HG03342 (cell line): ENCODE measurements at regions not wholly inside any gene's neighbourhood (a gene's known extent, or its start where the extent isn't known, plus 50 kb on each side); places are given as distances from the start of the nearest gene placed in this dataset.

ENCODE experiments used
- ATAC-seq: cut with Tn5 transposase; IDR thresholded peaks from one replicate; pipeline ENCODE4 v1.9.1; 2021; ENCODE audit warnings: mild to moderate bottlenecking, moderate library complexity; ENCODE audit not compliant: unreplicated experiment

DNA sequence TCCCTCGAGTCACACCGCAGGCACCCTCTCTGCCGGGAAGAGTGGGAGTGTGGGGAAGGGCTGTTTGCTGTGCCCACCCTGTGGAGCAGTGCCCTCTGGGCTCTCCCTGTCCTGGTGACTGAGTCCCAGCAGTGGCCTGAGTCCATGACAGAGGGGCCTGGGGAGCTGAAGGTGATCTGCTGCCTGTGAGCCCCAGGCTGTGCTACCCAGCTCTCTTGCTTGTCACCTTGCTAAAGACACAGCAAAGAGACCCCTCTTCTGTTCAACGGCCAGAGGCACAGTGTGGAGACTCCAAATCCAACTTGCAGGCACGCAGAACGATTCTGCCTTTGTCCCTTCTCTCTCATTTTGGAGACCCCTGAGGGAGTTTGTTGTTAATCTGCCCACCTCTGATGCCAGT lies 232.6 kb downstream of the OPA1 start:
- ATAC-seq, result no peak

DNA sequence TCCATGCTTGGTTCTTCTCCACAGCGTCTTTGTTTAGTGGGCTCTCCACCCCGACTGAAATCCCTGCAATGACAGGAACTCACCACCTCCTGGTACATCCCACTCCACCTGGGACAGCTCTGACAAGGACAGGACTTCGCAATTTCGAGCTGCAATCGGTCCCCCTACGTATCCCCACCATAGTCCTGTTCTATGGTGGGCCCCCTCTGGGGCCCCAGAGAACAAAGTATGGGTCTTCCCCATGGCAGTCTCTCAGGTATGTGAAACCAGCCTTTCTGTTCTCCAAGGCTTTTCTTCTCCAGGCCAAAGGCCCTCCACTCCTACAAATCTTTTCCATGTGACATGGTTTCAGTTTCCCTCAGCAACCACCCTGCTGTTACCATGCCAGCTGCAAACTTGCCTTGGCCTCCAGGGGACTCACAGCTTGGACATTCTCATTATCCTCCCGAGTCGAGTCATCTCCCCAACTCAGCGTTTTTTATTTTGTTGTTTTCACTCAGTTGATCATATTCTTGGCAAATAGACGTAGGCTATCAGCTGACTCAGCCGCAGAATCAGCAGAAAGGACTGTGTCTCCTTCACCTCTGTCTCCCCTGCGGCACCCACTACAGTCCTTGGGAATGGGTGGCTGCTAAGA lies 233.3 kb downstream of the OPA1 start:
- ATAC-seq, result no peak

DNA sequence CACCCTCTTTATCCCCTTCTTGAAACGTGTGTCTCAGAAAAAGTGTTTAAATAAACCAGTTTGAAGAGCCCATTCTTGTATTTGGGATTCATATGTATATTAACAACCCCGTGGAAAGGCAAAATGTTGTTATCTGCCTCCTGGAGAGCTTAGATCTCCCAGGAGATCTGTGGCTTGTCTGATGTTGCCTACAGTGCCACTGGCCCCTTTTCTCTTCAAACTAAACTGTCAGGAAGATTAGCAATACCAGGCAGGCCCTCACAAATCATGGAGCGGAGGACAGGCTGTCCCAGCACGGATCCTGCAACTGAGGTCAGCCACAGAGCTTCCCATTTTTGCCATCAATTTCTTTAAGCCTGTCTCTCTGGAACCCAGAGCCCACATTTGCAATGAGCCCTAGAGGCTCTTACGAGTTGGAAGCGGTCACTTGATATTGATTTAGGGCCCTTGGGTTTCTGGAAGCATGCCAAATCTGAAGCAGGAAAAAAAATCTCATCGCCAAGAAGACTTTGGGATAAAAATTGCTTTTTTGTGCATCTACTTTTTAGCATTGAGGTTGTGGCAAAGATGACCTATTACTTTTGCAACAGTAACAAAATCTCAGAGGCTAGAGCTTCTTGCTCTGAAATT lies 234.1 kb downstream of the OPA1 start:
- ATAC-seq, result no peak

DNA sequence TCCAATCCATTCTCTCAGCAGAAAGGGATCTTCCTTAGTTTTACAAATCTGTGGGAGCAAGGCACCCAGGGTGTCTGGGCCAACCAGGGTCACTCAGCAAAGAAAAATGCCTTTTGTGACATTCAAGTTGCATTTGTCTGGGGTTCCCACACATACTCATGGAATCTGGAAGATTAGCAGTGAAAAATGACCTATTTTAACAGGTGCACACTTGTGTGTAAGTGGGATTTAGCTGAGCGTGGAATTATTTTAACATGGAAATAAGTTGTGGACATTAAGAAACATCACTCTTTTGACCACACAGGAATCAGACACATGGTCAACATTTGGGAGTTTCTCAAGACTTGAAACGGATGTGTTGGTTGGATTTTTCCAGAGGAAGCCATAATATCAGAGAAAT lies 234.9 kb downstream of the OPA1 start:
- no peak for ATAC-seq

DNA sequence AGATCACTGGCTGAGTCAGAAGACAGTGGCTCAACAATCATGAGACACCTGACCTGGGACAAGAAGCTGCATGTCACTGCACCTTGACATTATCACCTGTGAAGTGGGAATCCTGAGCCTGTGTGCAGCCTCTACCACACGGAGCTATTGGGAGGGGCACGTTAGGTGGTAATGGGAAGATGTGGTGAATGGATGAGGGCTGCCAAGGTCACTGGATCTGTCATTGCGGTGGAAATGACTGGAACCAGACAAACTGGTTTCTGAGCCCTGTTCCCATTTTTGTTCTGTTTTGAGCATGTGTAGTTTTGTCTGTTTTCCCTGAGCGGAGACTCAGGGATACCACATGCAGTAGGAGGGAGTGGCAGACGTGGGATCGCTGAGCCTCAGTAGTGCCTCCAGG lies 235.5 kb downstream of the OPA1 start:
- ATAC-seq, result no peak

DNA sequence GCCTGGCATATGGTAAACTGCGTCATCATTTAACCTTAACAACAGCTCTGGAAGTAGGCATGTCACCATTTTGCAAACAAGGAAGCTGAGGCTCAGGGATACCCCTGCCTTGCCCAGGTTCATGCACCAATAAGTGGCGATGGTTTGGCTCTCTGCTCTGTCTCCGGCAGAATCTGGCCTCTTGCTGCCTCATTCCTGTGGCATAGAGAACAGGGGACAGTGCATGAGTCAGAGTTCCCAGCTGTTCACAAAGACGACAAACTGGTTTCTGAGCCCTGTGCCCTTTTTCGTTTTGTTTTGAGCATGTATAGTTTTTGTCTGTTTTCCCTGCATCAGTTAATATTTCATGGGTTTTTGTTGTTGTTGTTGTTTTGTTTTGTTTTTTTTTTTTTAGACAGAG lies 236.8 kb downstream of the OPA1 start:
- ATAC-seq, result no peak

DNA sequence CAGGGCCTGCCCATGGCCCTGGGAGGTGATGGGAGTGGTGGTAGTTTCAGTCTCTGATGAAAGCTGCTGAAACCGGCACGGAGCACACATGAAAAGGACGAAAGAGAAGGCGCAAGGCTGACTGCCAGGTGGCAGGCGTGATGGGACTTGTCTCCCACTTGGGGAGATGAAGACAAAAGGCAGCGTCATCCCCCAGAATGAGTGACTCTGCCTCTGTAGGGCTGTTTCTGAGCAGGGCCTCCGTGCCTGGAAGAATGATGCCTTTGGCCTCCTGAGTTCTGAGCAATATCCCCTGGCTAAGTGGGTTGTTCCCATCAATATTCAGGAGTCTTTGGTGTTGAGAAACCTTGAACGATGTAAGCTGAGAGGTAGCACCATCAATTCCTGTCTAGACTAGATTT lies 237.8 kb downstream of the OPA1 start:
- no peak for ATAC-seq

DNA sequence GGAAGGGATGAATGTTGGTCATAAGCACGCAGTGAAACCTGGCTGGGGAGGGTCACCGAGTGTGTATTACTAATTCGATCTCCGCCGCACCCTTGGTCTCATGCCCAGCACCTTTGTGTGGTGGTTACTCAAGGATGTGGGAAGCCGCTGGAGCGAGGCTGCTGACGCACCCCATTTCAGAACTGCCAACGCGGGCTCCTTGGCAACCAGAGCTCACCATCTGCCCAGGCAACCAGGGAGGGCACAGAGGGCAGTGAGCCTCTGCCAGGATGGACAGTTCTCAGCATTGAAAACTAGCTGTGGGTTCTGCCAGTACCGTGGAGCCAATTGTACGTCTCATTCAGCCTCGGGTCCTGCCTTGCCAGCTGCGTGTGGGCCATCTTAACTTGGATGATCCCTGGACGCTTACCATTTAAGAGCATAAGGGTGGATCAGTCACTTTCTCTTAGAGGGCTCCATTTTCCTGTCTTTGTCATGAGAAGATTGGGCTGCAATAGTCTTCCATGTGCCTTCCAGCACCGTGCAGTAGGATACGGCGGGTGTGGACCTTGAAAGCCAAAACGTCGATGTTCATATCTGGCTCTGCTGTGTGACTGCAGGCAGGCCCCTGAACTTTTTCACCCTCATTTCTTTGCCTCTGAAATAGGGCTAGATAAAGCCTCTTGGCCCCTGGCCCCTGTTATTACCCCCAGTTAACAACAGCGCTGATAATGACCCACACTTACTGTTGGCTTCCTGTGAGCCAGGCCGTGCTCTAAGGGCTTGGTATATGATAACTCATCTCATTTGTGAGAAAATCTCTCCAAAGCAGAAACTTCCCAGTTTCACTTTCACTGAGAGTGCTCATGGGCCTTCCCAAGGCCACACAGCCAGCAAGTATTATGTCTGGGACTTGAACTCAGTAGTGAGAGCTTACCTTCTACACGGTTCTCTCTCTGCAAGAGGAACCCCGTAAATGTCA lies 238.8 kb downstream of the OPA1 start:
- ATAC-seq, result peak; percentile 72

DNA sequence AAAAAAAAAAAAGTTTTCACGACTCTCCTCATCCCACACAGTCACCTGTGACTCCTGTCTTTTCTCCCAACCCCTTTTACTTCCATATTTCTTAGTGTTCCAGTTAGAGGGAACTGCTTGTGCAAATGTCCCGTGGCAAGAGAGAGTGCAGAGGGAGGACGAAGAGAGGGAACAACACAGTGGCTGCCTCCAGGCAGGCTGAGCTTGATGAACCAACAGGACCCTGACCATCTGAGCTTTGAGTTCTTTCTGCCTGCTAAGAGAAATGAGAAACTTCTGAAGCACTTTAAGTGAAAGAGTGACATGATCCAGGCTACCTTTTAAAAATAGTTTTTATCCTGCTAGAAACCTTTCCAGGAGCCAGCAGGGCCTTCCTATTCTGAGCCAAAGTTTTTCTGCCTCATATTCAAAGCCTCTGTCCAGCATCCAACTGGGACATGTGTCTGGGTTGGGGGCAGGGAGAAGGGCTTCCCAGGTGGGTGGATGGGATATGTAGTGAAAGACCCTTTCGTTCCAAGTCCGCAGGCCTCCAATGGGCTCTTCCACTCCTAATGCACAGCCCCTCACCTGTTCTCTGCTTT lies 239.9 kb downstream of the OPA1 start:
- no peak for ATAC-seq

DNA sequence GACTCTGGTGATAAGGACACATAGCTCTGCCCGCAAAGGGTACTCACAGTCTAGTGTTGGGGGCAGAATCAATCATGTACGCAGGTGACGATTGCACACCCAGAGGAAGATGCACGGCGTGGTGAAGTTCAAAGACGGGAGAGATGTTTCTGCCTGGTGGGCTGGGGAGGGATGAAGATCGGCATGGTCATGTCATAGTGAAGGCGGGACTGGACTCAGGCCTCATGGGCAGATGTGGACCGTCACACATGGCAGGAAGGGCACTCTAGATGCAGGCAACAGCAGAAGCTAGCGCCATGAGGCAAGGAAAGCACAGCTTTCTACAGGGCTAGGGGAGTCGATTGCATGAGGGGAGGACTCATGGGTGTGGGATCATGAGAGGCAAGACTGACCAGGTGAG lies 240.6 kb downstream of the OPA1 start:
- no peak for ATAC-seq

DNA sequence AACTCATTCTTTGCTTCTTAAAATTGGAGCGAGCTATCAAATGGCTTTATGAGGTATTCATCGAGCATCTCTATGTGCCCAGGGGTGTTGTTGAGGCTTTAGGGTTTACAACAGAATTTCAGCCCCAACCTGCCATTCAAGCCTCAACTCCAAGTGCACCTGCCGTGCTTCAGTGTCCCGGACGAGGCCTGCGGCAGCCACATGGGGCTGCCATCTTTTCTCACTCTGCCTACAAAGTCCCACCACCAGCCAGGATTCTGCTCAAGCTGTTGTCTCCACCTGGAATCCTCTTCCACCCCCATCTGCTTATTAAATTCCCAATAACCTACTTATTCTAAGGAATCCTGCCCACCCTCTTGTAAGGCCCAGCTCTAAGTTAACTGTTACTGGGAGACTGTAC lies 242.4 kb downstream of the OPA1 start:
- ATAC-seq, result no peak

DNA sequence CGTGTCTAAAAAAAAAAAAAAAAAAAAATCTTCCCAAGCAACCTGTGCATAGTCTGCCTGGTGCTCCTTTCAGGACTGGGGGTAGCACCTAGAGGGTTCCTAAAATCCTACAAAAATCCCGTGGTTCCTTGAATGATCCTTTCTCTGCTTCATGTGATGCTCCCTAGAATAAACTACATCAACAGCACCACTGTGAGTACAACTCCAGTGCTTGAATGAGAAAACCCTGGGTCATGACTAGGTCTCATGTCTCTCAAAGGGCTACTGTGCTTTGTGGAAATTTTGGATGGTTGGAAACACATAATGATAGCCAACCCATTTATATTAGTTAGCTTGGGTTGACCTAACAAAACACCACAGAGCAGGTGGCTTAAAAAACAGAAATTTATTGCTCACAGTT lies 243.5 kb downstream of the OPA1 start:
- ATAC-seq, result no peak

DNA sequence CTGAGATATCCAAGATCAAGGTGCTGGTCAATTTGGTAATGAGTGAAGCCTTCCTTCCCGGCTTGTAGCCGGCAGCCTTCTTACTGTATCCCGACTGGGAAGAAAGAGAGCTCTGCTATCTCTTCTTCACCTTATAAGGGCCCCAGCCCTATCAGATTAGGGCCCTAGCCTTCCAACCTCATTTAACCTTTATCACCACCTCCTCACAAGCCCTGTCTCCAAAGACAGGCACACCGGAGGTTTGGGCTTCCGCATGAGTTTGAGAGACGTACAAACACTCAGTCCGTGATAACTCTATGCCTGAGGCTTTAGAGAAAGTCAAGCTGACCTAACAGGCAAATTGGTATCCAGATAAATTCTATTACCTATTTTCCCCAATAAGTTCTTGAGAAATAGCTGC lies 243.9 kb downstream of the OPA1 start:
- ATAC-seq, result no peak

DNA sequence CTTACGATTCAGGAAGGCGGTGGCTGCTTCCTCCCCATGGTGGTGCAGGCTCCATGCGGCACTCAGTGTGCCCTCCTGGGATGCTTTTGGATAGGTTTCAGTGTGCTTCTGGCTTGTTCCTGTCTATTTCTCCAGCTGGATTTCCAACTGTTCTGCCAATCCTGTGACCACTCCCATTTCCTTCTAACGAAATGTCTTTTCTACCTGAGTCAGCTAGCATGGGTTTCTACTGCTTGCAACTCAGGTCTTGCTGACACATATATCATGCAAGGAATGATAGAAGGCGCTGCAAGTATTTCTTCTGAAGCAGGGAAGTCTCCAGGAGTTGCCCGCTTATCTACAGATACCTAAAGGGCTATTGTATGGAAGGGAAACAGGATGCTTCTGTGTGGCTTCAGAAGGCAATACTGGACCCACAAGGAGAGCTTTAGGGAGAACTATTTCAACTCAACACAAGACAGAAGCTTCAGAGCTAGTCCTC lies 244.4 kb downstream of the OPA1 start:
- no peak for ATAC-seq

DNA sequence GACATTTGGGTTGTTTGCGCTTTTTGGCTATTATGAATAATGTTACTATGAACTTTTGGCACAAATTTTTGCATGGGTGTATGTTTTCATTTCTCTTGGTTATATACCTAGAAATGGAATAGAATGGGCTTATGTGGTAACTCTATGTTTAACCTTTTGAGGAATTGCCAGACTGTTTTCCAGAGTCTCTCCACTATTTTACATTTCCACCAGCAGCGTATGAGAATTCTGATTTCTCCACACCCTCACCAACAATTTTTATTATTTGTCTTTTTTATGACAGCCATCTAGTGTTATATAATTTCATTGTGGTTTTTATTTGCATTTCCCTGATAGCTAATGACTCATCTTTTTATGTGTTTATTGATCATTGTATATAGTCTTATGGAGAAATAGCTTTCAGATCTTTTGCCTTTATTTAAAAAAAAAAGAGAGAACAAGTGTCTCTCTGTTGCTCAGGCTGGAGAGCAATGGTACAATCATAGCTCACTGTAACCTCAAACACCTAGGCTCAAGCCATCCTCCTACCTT lies 247.2 kb downstream of the OPA1 start:
- ATAC-seq, result no peak

DNA sequence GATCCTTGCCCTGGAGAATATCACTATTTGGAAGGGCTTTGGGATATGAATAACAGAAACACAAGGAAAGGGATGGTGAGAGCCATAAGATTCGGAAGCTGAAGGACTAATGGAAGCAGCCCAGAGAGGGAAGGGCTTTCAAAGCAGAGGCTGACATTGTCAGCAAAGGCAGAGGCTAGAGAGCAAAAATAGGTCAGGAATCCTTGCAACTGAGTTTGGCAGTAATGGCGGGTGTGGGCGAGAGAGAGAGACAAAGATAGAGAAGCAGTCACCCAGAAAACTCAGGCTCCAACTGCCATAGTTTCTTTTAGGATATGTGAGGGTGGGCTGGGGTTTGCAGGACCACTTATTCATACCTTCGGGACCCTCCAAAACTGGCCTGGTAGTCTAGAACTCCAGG lies 248.6 kb downstream of the OPA1 start:
- no peak for ATAC-seq

DNA sequence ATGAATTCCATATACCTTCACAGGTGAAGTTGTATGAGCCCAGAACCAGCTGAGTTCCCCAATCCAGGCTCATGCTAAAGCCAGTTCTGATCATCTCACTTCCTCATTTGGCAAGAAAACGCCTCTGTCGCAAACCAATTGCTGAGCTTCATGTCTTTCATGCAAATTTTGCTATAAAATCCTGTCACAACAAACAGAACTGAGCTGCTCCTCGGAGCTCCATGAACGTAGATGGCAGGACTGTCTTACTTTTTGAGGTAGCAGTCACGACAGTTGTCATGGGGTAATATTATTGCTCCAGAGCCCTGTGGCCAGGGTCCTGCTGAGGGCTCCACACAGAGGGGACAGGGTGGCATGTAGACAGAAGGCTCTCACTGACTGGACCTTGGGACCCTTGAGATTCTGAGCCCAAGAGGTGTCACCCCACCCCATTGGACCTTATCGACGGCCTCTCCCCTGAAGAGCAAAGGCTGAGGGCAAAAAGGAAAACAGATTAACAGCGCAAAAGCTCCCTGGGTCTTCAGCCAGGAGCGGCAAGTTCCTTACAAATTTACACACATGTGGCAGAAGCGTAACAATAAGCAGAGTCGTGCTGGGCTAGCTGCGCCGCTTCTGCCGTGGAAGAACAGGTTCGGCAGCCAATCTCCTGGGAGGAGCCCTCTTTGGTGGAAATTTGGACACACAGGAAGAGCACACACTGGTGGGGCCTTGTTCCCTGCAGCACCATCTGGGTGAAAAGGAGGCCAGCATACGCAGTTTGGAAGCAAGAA lies 249.2 kb downstream of the OPA1 start:
- ATAC-seq, result peak; percentile 84

DNA sequence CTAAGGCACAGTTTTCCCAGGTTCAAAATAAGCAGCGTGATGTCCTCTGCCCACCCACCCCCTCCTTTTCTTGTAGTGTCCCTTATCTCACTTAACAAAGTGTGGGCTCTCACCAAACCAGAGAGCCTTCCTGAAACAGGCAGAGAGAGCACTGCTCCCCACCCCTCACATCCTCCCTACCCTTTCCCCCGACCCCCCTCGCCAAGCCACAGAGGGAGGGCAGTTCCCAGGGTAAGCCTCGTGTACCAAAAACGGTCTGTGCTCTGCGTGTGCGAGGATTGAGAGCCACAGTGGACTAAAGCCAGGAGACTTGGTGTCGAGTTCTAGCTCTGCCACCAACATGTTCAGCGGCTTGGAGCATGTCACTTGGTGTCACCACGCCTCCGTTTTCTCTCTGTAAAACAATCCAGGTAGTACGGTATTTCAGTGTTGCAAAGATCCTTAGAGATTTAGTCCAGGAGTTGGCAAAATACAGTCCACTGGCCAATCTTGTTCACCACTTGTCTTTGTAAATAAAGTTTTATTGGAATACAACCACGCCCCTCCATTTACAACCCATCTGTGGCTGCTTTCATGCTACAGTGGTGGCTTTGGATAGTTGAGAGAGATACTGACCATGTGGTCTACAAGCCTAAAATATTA lies 249.9 kb downstream of the OPA1 start:
- no peak for ATAC-seq

DNA sequence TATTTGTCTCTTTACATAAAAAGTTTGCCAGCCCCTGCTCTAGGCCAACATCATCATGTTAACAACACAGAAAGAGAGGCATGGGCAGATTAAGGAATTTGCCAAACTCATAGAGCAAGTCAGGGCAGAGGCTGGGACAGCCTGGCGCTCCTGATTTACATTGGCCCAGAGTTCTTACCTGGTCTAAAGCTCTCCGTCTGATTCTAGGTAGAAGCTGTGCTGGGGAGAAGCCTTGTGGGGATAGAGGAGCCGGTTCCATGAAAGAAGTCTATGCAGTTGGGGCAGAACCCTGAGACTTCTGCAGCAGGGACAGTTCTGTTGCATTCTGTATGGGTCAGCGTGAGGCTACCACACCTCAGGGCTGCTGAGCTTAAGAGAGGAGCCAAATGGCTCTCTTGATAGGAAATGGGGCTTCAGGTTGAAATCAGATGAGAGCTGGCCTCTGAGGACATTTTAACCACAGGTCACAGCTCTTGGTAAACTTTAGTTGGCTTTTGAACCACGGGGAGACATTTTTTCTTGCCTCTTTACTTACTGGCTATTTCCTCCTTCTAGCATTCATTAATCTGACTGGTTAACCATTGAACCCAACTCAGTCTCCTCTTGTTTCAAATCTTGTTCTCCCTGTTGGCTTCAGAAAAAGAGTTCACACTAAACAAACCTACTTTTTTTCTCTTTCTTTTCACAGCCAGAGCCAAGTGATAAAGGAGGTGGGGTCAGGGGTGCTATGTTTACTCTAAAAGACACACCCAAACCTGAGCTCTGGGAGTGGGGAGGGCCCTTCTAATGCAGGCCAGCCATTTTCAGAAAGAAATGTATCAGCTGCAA lies 250.7 kb downstream of the OPA1 start:
- peak; percentile 52 for ATAC-seq
